ENCODE measurements at regions not wholly inside any gene's neighbourhood (a gene's known extent, or its start where the extent isn't known, plus 50 kb on each side); places are given as distances from the start of the nearest gene placed in this dataset.

GRCh38 chr10:2362331-2362730, 625.0 kb upstream of the ADARB2 start:
- Histone ChIP-seq H3K36me3 (no peaks in the 10 kb centered on the region), H3K9me3 (no peaks in the 10 kb centered on the region), H3K27me3 (no peaks in the 10 kb centered on the region), H3K27ac (no peak overlapping the region), H3K4me3 (no peak overlapping the region), H3K4me1 (no peaks in the 10 kb centered on the region)
- DNase-seq (ENCODE audit: low spot score in 2 of 2), result no peak
- TF ChIP-seq POLR2A (IDR thresholded peaks at IDR 0.05) (no peak), POLR2AphosphoS5 (IDR thresholded peaks at IDR 0.05) (no peak)
- TF ChIP-seq, protein P1, sequence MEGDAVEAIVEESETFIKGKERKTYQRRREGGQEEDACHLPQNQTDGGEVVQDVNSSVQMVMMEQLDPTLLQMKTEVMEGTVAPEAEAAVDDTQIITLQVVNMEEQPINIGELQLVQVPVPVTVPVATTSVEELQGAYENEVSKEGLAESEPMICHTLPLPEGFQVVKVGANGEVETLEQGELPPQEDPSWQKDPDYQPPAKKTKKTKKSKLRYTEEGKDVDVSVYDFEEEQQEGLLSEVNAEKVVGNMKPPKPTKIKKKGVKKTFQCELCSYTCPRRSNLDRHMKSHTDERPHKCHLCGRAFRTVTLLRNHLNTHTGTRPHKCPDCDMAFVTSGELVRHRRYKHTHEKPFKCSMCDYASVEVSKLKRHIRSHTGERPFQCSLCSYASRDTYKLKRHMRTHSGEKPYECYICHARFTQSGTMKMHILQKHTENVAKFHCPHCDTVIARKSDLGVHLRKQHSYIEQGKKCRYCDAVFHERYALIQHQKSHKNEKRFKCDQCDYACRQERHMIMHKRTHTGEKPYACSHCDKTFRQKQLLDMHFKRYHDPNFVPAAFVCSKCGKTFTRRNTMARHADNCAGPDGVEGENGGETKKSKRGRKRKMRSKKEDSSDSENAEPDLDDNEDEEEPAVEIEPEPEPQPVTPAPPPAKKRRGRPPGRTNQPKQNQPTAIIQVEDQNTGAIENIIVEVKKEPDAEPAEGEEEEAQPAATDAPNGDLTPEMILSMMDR (IDR thresholded peaks at IDR 0.05), result no peak
- intact Hi-C loops (cut with DNase I; ENCODE audit: low total_unique reads), result no loop called here

- no peak overlapping the region for H3K27ac ChIP-seq
- H3K36me3 ChIP-seq, result no peaks in the 10 kb centered on the region
- TF ChIP-seq, protein P1 (IDR thresholded peaks at IDR 0.05), result no peak
- no peak overlapping the region for H3K4me3 ChIP-seq
- no peaks in the 10 kb centered on the region for H3K9me3 ChIP-seq
- intact Hi-C loops (cut with DNase I; ENCODE audit: low total_unique reads), result no loop called here
- H3K27me3 ChIP-seq, result no peaks in the 10 kb centered on the region
- H3K4me1 ChIP-seq, result no peaks in the 10 kb centered on the region
- no peak for DNase-seq (ENCODE audit: low spot score in 2 of 2)
These were observed 621.3 kb upstream of the ADARB2 start for GRCh38 chr10:2358586-2358985.

GRCh38 chr10:2356670-2357069, 619.3 kb upstream of the ADARB2 start:
- no peaks in the 10 kb centered on the region for H3K36me3 ChIP-seq
- no peak for DNase-seq (ENCODE audit: low spot score in 2 of 2)
- H3K4me1 ChIP-seq, result no peaks in the 10 kb centered on the region
- no peaks in the 10 kb centered on the region for H3K9me3 ChIP-seq
- no peak for TF ChIP-seq POLR2AphosphoS5 (IDR thresholded peaks at IDR 0.05)
- no peak for TF ChIP-seq POLR2A (IDR thresholded peaks at IDR 0.05)
- TF ChIP-seq, protein P1 (IDR thresholded peaks at IDR 0.05), result no peak
- no peaks in the 10 kb centered on the region for H3K27me3 ChIP-seq
- intact Hi-C loops (cut with DNase I; ENCODE audit: low total_unique reads), result no loop called here
- no peak overlapping the region for H3K27ac ChIP-seq
- no peak overlapping the region for H3K4me3 ChIP-seq

DNA sequence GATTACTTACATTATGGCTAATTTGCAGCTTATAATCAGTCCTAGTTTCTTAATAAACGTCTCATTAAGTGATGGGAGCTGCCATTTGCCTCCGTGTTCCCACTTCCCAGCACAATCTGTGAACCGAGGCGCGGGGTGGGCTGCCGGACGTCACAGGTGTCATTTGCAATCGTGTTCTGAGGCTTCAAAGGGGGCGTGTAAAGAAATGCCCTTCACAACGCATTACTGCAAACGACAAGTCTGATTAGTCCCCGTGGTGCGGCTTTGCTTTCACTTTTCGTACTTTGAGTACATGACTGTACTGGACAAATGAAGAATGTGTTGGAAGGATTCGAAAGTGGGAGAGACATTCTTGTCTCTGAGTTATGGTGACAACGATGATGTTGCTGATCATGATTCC, 614.2 kb upstream of the ADARB2 start:
- H3K9me3 ChIP-seq, result no peaks in the 10 kb centered on the region
- TF ChIP-seq POLR2AphosphoS5 (IDR thresholded peaks at IDR 0.05) (no peak), POLR2A (IDR thresholded peaks at IDR 0.05) (no peak)
- TF ChIP-seq, protein P1 (IDR thresholded peaks at IDR 0.05), result no peak
- DNase-seq (ENCODE audit: low spot score in 2 of 2), result no peak
- no peaks in the 10 kb centered on the region for H3K4me1 ChIP-seq
- no peak overlapping the region for H3K27ac ChIP-seq
- intact Hi-C loops (cut with DNase I; ENCODE audit: low total_unique reads), result no loop called here
- H3K27me3 ChIP-seq, result no peaks in the 10 kb centered on the region
- no peaks in the 10 kb centered on the region for H3K36me3 ChIP-seq
- no peak overlapping the region for H3K4me3 ChIP-seq

GRCh38 chr10:2342206-2342605, 604.9 kb upstream of the ADARB2 start:
- no peaks in the 10 kb centered on the region for H3K9me3 ChIP-seq
- no peaks in the 10 kb centered on the region for H3K27me3 ChIP-seq
- DNase-seq (ENCODE audit: low spot score in 2 of 2), result no peak
- no peak overlapping the region for H3K4me3 ChIP-seq
- intact Hi-C loops (cut with DNase I; ENCODE audit: low total_unique reads), result no loop called here
- H3K27ac ChIP-seq, result no peak overlapping the region
- TF ChIP-seq POLR2AphosphoS5 (IDR thresholded peaks at IDR 0.05), result no peak
- no peak for TF ChIP-seq POLR2A (IDR thresholded peaks at IDR 0.05)
- TF ChIP-seq, protein P1 (IDR thresholded peaks at IDR 0.05), result no peak
- no peaks in the 10 kb centered on the region for H3K4me1 ChIP-seq
- H3K36me3 ChIP-seq, result no peaks in the 10 kb centered on the region
